ENCODE measurements at regions not wholly inside any gene's neighbourhood (a gene's known extent, or its start where the extent isn't known, plus 50 kb on each side); places are given as distances from the start of the nearest gene placed in this dataset.

- H3F3A ChIP-seq (ENCODE audit: insufficient read depth, low read depth): no peaks in the 10 kb centered on the region
- H3K79me2 ChIP-seq (ENCODE audit: low read depth): no peaks in the 10 kb centered on the region
- no TSS peak for BruUV-seq (replicated peaks)
- POLR2A ChIA-PET (ENCODE audit: unreplicated experiment): no interaction called here
- no peak for DNase-seq
- no peaks in the 10 kb centered on the region for H3K27me3 ChIP-seq (ENCODE audit: insufficient read depth, low read depth)
- H4K20me1 ChIP-seq (ENCODE audit: insufficient read depth): no peaks in the 10 kb centered on the region
- no peak overlapping the region for H3K27ac ChIP-seq
- no peak for TF ChIP-seq EZH2 (IDR thresholded peaks at IDR 0.05; ENCODE audit: low read depth)
- TF ChIP-seq, protein P1, sequence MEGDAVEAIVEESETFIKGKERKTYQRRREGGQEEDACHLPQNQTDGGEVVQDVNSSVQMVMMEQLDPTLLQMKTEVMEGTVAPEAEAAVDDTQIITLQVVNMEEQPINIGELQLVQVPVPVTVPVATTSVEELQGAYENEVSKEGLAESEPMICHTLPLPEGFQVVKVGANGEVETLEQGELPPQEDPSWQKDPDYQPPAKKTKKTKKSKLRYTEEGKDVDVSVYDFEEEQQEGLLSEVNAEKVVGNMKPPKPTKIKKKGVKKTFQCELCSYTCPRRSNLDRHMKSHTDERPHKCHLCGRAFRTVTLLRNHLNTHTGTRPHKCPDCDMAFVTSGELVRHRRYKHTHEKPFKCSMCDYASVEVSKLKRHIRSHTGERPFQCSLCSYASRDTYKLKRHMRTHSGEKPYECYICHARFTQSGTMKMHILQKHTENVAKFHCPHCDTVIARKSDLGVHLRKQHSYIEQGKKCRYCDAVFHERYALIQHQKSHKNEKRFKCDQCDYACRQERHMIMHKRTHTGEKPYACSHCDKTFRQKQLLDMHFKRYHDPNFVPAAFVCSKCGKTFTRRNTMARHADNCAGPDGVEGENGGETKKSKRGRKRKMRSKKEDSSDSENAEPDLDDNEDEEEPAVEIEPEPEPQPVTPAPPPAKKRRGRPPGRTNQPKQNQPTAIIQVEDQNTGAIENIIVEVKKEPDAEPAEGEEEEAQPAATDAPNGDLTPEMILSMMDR (conservative IDR thresholded peaks at IDR 0.05): no peak
- no peaks in the 10 kb centered on the region for H3K36me3 ChIP-seq (ENCODE audit: low read depth)
- H3K4me2 ChIP-seq: no peak overlapping the region
- H3K9me3 ChIP-seq (ENCODE audit: insufficient read depth, low read depth): no peaks in the 10 kb centered on the region
- H3K9me2 ChIP-seq (ENCODE audit: insufficient read depth): no peaks in the 10 kb centered on the region
- no peak overlapping the region for H3K4me3 ChIP-seq
- H2AFZ ChIP-seq: no peak overlapping the region
- no peaks in the 10 kb centered on the region for H3K4me1 ChIP-seq (replicated peaks; ENCODE audit: insufficient read depth)
- CTCF ChIA-PET: no interaction called here
- intact Hi-C loops (cut with micrococcal nuclease; ENCODE audit: unreplicated experiment): no loop called here
Observed at GRCh38 chr4:145285928-145286327, 105.5 kb upstream of the OTUD4 start.

GRCh38 chr4:145283909-145284308, 103.5 kb upstream of the OTUD4 start:
- Histone ChIP-seq H3K9me2 (ENCODE audit: insufficient read depth) (no peaks in the 10 kb centered on the region), H3K4me1 (replicated peaks; ENCODE audit: insufficient read depth) (no peaks in the 10 kb centered on the region), H3K27ac (no peak overlapping the region), H3K36me3 (ENCODE audit: low read depth) (no peaks in the 10 kb centered on the region), H3K4me3 (no peak overlapping the region), H3K4me2 (no peak overlapping the region), H4K20me1 (ENCODE audit: insufficient read depth) (no peaks in the 10 kb centered on the region), H3K27me3 (ENCODE audit: insufficient read depth, low read depth) (no peaks in the 10 kb centered on the region), H2AFZ (no peak overlapping the region), H3F3A (ENCODE audit: insufficient read depth, low read depth) (no peaks in the 10 kb centered on the region), H3K79me2 (ENCODE audit: low read depth) (no peaks in the 10 kb centered on the region), H3K9me3 (ENCODE audit: insufficient read depth, low read depth) (no peaks in the 10 kb centered on the region)
- intact Hi-C loops (cut with micrococcal nuclease; ENCODE audit: unreplicated experiment): no loop called here
- TF ChIP-seq, protein P1 (conservative IDR thresholded peaks at IDR 0.05): no peak
- no peak for TF ChIP-seq EZH2 (IDR thresholded peaks at IDR 0.05; ENCODE audit: low read depth)
- no peak for DNase-seq
- CTCF ChIA-PET: no interaction called here
- POLR2A ChIA-PET (ENCODE audit: unreplicated experiment): no interaction called here
- BruUV-seq (replicated peaks): no TSS peak

DNA sequence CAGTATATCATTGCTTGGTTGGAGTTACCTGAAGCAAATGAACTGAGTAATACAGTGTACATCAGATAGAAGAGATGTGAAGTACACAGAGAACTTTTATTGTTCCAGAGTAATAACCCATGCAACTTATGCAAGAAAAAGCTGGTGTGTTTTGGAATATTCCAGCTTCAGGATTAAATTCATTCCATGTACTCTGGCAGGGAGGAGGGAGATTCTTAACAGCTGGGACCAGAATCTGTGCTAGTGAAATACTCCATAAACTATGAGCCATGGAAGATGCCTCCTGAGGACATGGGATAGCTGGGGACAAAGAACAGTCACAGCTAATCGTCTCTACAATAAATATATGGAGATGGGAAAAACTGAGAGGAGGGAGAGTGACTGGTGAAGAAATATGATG, 101.6 kb upstream of the OTUD4 start:
- H3K27ac ChIP-seq: no peak overlapping the region
- ChIA-PET CTCF (no interaction called here), POLR2A (ENCODE audit: unreplicated experiment) (interaction anchor here (0.6 kb wide), 1 partner anchor 15 kb away, joined by 3 read pairs; no protein-coding TSS in a partner anchor)
- no peak for DNase-seq
- no peaks in the 10 kb centered on the region for H3K79me2 ChIP-seq (ENCODE audit: low read depth)
- no peaks in the 10 kb centered on the region for H3F3A ChIP-seq (ENCODE audit: insufficient read depth, low read depth)
- no TSS peak for BruUV-seq (replicated peaks)
- TF ChIP-seq, protein P1 (conservative IDR thresholded peaks at IDR 0.05): no peak
- no peak for TF ChIP-seq EZH2 (IDR thresholded peaks at IDR 0.05; ENCODE audit: low read depth)
- intact Hi-C loops (cut with micrococcal nuclease; ENCODE audit: unreplicated experiment): no loop called here
- no peak overlapping the region for H3K4me2 ChIP-seq
- H4K20me1 ChIP-seq (ENCODE audit: insufficient read depth): no peaks in the 10 kb centered on the region
- H2AFZ ChIP-seq: no peak overlapping the region
- H3K9me3 ChIP-seq (ENCODE audit: insufficient read depth, low read depth): no peaks in the 10 kb centered on the region
- H3K27me3 ChIP-seq (ENCODE audit: insufficient read depth, low read depth): no peaks in the 10 kb centered on the region
- H3K4me3 ChIP-seq: no peak overlapping the region
- no peaks in the 10 kb centered on the region for H3K9me2 ChIP-seq (ENCODE audit: insufficient read depth)
- no peaks in the 10 kb centered on the region for H3K36me3 ChIP-seq (ENCODE audit: low read depth)
- H3K4me1 ChIP-seq (replicated peaks; ENCODE audit: insufficient read depth): no peaks in the 10 kb centered on the region
